GM19372 (cell line): ENCODE measurements at regions not wholly inside any gene's neighbourhood (a gene's known extent, or its start where the extent isn't known, plus 50 kb on each side); places are given as distances from the start of the nearest gene placed in this dataset.

Experiments
- ATAC-seq: cut with Tn5 transposase; IDR thresholded peaks from one replicate; pipeline ENCODE4 v1.9.1; 2021; ENCODE audit warnings: mild to moderate bottlenecking, low read depth, moderate library complexity; ENCODE audit not compliant: unreplicated experiment

DNA sequence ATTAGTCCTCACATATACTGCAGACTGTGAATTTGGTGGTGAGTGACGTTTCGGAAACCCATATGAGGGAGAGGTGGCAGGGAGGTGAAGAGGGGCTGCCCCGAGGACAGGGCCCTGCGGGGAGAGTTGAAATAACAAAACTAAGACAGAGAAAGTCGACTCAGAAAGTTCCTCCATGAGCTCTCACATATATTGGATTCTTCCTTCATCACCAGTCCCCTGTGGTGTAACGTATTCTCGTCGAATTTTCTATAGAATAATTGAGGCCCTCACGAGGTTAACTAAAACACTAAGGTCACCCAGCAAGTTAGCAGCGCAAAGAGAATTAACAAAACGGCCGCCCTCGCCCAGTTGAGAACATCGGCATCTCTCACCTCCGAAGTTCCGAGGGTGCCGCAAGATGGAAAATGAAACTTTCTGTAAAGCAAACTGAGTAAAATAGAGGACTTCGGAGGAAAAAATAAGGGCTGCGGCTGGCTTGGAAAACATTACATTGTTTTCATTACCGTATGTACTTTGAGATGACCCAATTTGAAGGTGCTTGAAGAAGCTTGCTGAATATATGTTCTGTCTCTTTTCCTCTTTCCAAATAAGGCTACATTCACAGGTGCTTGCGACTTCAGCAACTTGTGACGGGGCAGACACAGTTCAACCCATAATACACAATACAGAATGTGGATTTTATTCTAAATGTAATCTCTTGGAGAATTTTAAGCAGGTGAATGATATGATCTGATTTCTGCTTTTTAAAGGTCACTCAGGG, 490.9 kb upstream of the JARID2 start:
- ATAC-seq, result no peak

GRCh38 chr6:14756340-14756739, 489.5 kb upstream of the JARID2 start:
- no peak for ATAC-seq

DNA sequence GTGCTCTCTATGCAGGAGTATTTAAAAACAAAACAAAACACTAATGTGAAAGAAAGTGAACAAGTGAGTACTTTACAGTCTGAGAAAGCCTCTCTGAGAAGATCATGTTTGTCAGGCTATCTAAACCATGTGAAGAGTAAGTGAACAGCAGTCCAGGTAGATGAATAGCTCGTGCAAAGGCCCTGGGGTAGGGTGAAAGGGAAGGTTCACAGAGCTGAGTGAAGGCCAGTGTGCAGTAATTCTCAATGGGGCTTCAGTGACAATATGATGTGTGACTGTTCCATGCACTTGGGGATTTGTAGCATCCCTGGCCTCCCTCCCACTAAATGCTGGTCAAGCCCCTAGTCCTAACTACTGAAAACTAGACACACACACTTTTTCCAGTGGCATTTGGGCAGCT, 488.9 kb upstream of the JARID2 start:
- ATAC-seq, result no peak

GRCh38 chr6:14757418-14757817, 488.5 kb upstream of the JARID2 start:
- no peak for ATAC-seq

- no peak for ATAC-seq
These were observed 487.3 kb upstream of the JARID2 start for GRCh38 chr6:14758421-14759081.

- ATAC-seq, result no peak
These were observed 485.7 kb upstream of the JARID2 start for GRCh38 chr6:14759976-14760672.

GRCh38 chr6:14762077-14762476, 483.8 kb upstream of the JARID2 start:
- ATAC-seq, result no peak

DNA sequence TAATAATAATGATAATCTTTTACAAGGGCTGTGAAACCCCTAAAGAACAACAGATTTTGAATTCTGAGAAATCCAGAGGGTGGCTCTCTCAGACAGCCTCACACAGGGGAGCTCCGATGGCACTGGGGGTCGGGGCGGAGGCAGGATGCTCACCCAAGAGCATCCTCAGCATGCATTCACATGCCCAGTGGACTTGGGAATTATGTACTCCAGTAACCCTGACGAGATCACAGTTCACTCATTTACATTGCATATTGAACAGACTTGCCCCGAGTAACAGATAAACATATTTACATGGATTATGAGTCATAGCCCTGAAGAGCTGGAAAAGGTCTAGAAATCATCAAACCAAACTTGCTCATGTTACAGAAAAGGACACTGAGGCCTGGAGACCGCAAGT, 482.7 kb upstream of the JARID2 start:
- no peak for ATAC-seq

DNA sequence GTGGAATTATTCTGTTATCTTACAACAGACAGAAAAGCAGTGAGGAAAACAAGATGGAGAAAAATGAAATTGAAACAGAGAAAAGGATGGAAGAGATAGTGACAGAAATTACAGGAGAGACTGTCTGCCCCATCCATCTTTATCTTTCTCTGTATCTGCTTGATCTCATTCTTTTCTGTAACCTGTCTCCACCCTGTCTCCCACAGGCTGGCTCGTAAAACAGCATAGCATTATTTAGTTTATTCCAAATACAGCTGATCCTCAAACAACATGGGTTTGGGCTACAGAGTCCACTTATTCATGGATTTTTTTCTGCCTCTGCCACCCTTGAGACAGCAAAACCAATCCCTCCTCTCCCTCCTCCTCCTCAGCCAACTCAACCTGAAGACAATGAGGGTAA, 482.3 kb upstream of the JARID2 start:
- ATAC-seq, result no peak

GRCh38 chr6:14765106-14765505, 480.8 kb upstream of the JARID2 start:
- no peak for ATAC-seq

DNA sequence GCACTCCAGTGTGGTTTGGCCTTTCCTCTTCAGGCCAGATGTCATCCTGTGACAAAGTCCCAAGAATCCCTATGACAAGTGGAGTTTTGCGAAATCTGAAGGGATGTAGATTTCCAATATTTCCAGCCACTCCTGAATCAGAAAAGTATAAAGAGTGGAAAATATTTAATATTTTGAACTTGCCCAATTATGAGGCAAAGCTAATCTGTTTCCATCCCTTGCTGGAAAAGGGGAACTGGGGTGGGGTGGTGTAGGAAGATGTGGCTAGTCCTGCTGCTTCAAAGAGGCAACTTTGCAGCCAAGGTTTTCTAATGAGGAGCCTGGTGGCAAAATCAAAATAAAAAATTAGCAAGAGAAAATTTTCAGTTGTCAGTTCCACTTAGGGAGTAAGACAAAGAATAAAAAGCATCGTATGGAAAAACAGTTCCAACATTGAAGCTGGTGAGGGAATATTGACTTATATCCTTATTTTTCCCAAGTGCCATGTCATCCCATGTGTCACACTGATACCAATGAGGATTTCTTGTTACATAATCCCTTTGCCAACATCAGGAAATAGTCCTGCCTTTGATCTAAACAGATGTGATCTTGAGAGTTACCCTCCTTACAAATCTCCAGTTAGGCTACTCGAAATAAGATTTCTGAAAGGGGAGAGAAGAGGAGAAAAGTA, 480.0 kb upstream of the JARID2 start:
- no peak for ATAC-seq

DNA sequence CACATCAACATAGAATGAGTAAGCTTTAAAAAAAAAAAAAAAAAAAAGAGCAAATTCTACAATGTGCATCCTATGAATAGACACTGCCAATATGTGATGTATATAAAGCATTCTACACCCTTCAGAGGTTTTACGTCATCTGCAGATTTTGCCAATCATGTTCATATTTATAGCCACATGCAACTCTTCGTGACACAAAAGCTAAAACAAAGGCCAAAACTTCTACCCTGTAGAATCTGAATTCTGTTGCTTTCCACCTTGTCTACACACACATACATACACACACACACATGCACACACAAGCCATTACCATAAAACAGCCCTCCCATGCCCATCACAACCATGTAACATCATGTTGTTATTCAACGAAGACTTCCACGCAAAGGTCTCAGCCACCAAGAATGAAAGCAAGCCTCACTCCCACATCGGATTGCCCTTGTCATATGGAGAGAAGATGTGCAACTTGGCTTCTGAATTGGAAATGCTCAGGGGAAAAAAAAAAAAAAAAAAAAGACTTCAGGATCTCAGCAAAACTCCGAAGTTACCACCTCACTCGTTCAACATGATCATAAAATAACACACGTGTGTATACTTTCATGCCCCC, 479.4 kb upstream of the JARID2 start:
- no peak for ATAC-seq

DNA sequence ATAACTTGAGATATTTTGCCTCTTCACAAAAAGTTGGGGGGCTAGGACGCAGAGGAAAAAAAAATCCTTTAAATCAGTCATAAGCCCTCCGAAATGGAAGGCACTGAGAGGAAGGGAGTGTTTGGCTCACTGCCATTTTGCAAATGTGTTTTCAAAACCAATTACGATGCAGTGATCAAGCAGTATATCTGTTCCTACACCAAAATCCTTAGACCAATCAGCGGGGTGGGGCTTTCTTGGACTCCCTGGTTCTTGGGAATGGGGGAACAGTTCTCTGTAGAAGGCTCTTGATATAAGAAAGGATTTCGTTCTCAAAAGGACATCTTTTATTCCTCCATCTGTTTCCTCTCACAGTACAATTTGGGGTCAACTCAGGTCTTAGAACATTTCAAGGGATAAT, 478.6 kb upstream of the JARID2 start:
- ATAC-seq, result no peak

DNA sequence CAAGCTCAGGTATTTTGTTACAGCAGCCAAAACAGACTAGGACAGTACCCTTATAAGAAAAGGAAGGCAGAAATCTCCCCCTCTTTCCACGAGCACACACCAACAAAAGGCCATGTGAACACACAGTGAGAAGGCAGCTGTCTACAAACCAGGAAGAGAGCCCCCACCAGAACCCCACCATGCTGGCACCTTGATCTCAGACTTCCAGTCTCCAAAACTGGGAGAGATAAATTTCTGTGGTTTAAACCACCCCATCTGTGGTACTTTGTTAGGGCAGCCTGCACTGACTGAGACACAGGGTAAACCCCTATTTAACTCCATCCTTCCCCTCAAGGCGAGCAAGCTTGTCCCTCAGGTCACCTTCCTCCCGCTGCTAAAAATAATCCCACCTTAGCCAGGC, 475.8 kb upstream of the JARID2 start:
- no peak for ATAC-seq

DNA sequence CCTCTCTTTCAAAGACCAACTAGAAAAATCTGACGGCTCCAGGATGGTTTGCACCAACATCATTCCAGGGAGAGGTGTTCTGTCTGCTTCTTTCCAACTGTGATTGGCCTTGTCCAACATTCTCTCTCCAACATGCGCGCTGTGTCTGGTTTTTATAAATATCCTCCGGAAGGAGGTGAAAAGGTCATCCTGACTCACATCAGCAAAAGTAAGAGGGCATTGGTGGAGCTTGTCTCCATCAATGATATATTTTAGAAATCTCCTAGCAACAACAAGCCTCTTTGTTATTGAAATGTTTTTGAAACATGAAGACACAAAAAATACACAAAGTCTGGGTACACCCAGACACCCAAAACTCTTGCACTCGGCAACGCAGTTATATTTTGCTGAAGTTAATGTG, 475.3 kb upstream of the JARID2 start:
- ATAC-seq, result no peak

DNA sequence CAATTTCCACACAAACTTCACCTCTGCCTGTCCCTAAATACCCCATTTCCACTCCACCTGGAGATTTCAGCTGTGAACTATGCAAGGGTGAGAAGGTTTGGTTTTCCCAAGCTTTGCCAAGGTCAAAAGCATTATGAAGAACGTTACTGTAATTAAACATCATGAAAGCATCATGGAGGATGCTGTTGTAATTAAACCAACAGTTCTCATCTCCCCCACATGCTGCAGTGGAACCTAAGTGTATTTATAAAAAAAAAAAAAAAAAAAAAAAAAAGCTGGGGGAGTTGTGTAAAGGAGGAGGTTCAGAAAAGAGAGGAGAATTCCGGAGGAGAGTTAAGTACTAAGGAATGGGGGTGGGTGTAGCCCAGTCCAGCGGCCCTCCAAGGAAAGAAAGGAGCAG, 474.9 kb upstream of the JARID2 start:
- ATAC-seq, result no peak

DNA sequence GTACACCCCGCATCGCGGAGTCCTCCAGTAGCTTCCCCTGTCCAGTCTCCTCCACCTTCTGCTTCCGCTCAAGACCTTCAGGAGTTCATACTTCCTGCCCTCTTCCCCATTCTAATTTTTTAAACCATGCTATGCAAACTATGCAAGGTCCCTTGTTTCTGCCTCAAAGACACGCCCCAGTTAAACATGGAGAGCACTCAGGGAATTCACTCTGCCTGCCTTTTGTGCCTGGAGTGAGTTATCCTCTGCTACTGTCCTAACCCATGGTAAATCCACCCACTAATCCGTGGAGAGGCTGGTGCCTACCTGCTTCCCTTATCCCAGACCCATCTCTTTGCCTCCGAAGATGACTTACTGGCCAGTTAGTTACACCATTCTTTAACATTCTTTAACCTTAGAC, 473.7 kb upstream of the JARID2 start:
- ATAC-seq, result no peak

DNA sequence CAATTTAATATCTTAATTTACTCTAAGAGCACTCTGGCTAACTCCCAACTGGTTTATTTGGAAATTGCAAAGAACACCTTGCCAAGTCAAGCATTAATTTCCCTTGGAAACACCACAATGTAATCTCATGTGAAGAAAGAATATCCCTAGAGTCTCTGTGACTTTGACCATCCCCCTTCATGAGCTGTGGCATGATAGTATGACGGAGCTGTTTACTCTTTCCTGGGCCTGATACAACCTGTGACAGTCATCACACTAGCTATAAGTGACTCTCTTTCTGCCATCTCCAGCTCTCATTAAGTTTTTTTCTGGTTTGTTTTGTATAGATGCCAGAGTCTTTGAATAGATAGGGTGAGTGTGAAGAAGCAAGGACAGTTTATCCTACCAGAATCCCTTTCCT, 470.3 kb upstream of the JARID2 start:
- ATAC-seq, result no peak

- ATAC-seq, result no peak
These were observed 469.6 kb upstream of the JARID2 start for GRCh38 chr6:14776307-14776706.

- ATAC-seq, result no peak
These were observed 463.9 kb upstream of the JARID2 start for GRCh38 chr6:14781772-14782525.
